Liver (tissue), 8 donors: ENCODE measurements at regions not wholly inside any gene's neighbourhood (a gene's known extent, or its start where the extent isn't known, plus 50 kb on each side); places are given as distances from the start of the nearest gene placed in this dataset.

Source experiments
- DNase-seq: peaks from one replicate; pipeline ENCODE4 v3.0.0-alpha.2; 2017; ENCODE audit warnings: low spot score
- H3K27ac ChIP-seq, 2 donors: one replicate each; pipeline ENCODE4 v1.7.0; 2013; ENCODE audit warnings: inconsistent platforms in 2 of 2, low read length in 2 of 2, control low read depth in 1 of 2, low read depth in 1 of 2, mild to moderate bottlenecking in 1 of 2
- H3K27me3 ChIP-seq, 4 donors: one replicate each; pipeline versions ENCODE4 v1.6.1 to v1.7.0; 2013; ENCODE audit warnings: low read length in 3 of 4, inconsistent platforms in 1 of 4, mild to moderate bottlenecking in 1 of 4, moderate library complexity in 1 of 4; ENCODE audit not compliant: control insufficient read depth in 4 of 4, insufficient read depth in 4 of 4
- H3K36me3 ChIP-seq, 4 donors: one replicate each; pipeline versions ENCODE4 v1.6.1 to v1.7.0; 2013; ENCODE audit warnings: low read length in 3 of 4, mild to moderate bottlenecking in 3 of 4, low read depth in 1 of 4, moderate library complexity in 1 of 4; ENCODE audit not compliant: control insufficient read depth in 4 of 4, insufficient read depth in 3 of 4
- H3K4me1 ChIP-seq, 4 donors: one replicate each; pipeline versions ENCODE4 v1.6.1 to v1.7.0; 2013; ENCODE audit warnings: low read length in 3 of 4, mild to moderate bottlenecking in 3 of 4, moderate library complexity in 1 of 4; ENCODE audit not compliant: control insufficient read depth in 4 of 4, insufficient read depth in 4 of 4
- H3K4me3 ChIP-seq, 3 donors: one replicate each; pipeline versions ENCODE4 v1.6.1 to v1.7.0; 2013; ENCODE audit warnings: low read length in 3 of 3, control low read depth in 1 of 3, low read depth in 1 of 3, mild to moderate bottlenecking in 1 of 3
- H3K9ac ChIP-seq, 2 donors: one replicate each; pipeline ENCODE4 v1.7.0; 2013; ENCODE audit warnings: low read length in 2 of 2, mild to moderate bottlenecking in 2 of 2, moderate library complexity in 2 of 2, control low read depth in 1 of 2, low read depth in 1 of 2
- H3K9me3 ChIP-seq, 4 donors: one replicate each; pipeline versions ENCODE4 v1.6.1 to v1.7.0; 2013; ENCODE audit warnings: low read length in 3 of 4; ENCODE audit not compliant: control insufficient read depth in 4 of 4
- EGR1 ChIP-seq, 2 donors: IDR thresholded peaks; 2 replicates each; pipeline ENCODE4 v1.6.1; 2016 to 2018; ENCODE audit warnings: antibody characterized with exemption in 2 of 2, low read depth in 2 of 2
- FOXA1 ChIP-seq: IDR thresholded peaks from 2 replicates; pipeline ENCODE4 v1.6.1; 2016; ENCODE audit warnings: antibody characterized with exemption
- FOXA2 ChIP-seq: IDR thresholded peaks from 2 replicates; pipeline ENCODE4 v1.6.1; 2016; ENCODE audit warnings: antibody characterized with exemption
- GABPA ChIP-seq, 2 donors: IDR thresholded peaks in 1 of 2; conservative IDR thresholded peaks in 1 of 2; 2 replicates each; pipeline ENCODE4 v1.6.1; 2016; ENCODE audit warnings: antibody characterized with exemption in 2 of 2, mild to moderate bottlenecking in 1 of 2, moderate library complexity in 1 of 2
- HNF4A ChIP-seq, 2 donors: conservative IDR thresholded peaks; 2 replicates each; pipeline ENCODE4 v1.6.1; 2016; ENCODE audit warnings: antibody characterized with exemption in 2 of 2, mild to moderate bottlenecking in 2 of 2
- HNF4G ChIP-seq: IDR thresholded peaks from 2 replicates; pipeline ENCODE4 v1.6.1; 2016; ENCODE audit warnings: antibody characterized with exemption
- JUND ChIP-seq, 2 donors: IDR thresholded peaks; 2 replicates each; pipeline ENCODE4 v1.6.1; 2016; ENCODE audit warnings: antibody characterized with exemption in 2 of 2
- NR2F2 ChIP-seq: IDR thresholded peaks from 2 replicates; pipeline ENCODE4 v1.6.1; 2016; ENCODE audit warnings: antibody characterized with exemption
- RAD21 ChIP-seq, 2 donors: IDR thresholded peaks; 2 replicates each; pipeline ENCODE4 v1.6.1; 2016; ENCODE audit warnings: antibody characterized with exemption in 2 of 2, mild to moderate bottlenecking in 2 of 2
- REST ChIP-seq: IDR thresholded peaks from 2 replicates; pipeline ENCODE4 v1.6.1; 2016; ENCODE audit warnings: antibody characterized with exemption, mild to moderate bottlenecking
- RXRA ChIP-seq, 2 donors: IDR thresholded peaks; 2 replicates each; pipeline ENCODE4 v1.6.1; 2017 to 2018; ENCODE audit warnings: antibody characterized with exemption in 2 of 2, mild to moderate bottlenecking in 1 of 2
- SP1 ChIP-seq: IDR thresholded peaks from 2 replicates; pipeline ENCODE4 v1.6.1; 2018; ENCODE audit warnings: antibody characterized with exemption, mild to moderate bottlenecking
- TAF1 ChIP-seq: conservative IDR thresholded peaks from 2 replicates; pipeline ENCODE4 v1.6.1; 2016; ENCODE audit warnings: antibody characterized with exemption, mild to moderate bottlenecking
- ZBTB33 ChIP-seq: IDR thresholded peaks from 2 replicates; pipeline ENCODE4 v1.6.1; 2016; ENCODE audit warnings: antibody characterized with exemption
- WGBS: extraction: QIAGEN DNeasy Blood & Tissue Kit; methylation state at CpG from one replicate; pipeline ENCODE4 v1.1.7; 2013; 5-methylcytosine and 5-hydroxymethylcytosine counted together
- TF ChIP-seq, protein P1 (sequence below): IDR thresholded peaks from 2 replicates; pipeline ENCODE4 v1.6.1; 2016; ENCODE audit warnings: antibody characterized with exemption
- TF ChIP-seq, protein P2 (sequence below): fragments of 150-350 bp; IDR thresholded peaks from 2 replicates; pipeline ENCODE4 v1.5.1; 2017; ENCODE audit warnings: improper control_type of control experiment, low read depth, low read length; ENCODE audit not compliant: missing input control
- donor health status: healthy.
- donor health status: healthy.
- donor health status: healthy.
- donor health status: healthy.
- donor health status: healthy.

DNA sequence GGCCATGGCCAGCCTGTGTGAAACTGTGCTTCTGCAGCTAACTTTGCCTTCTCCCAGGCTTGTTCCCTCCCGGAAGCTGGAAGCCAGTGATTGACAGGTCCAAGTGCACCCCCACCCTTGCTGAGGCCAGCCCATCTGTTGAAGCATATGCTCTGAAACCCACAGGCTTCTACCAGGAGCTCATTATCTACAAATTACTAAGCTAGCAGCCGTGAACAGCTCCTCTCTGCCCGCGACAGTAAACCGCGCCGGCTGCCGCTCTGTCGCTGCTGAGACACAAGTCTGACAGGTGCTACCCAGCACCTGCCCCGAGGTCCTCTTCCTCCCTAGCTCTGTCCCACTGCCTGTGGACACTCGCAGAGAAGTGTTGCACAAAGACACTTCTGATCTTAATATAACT, 490.9 kb downstream of the GADD45G start:
- Histone ChIP-seq H3K4me3 (no peak overlapping the region), H3K27me3 (no peaks in the 10 kb centered on the region), H3K9me3 (no peaks in the 10 kb centered on the region), H3K9ac (no peak overlapping the region), H3K36me3 (no peaks in the 10 kb centered on the region), H3K4me1 (peaks cover 0 to 3% (median 0%) of the 10 kb centered on the region in 4 donors), H3K27ac (no peak overlapping the region)
- TF ChIP-seq NR2F2 (no peak), ZBTB33 (no peak), SP1 (no peak), GABPA (IDR thresholded peaks at IDR 0.05 in 1 of 2, conservative IDR thresholded peaks at IDR 0.05 in 1 of 2) (no peak), RAD21 (IDR thresholded peaks at IDR 0.05) (no peak), REST (no peak), EGR1 (IDR thresholded peaks at IDR 0.05; ENCODE audit: low read depth in 2 of 2) (no peak), HNF4G (no peak), JUND (IDR thresholded peaks at IDR 0.05) (no peak), HNF4A (conservative IDR thresholded peaks at IDR 0.05) (no peak), TAF1 (no peak)
- TF ChIP-seq, protein P1, sequence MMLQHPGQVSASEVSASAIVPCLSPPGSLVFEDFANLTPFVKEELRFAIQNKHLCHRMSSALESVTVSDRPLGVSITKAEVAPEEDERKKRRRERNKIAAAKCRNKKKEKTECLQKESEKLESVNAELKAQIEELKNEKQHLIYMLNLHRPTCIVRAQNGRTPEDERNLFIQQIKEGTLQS, result no peak
- 74% methylated on average over 11 of the region's 11 CpGs for WGBS
- DNase-seq, result no peak

DNA sequence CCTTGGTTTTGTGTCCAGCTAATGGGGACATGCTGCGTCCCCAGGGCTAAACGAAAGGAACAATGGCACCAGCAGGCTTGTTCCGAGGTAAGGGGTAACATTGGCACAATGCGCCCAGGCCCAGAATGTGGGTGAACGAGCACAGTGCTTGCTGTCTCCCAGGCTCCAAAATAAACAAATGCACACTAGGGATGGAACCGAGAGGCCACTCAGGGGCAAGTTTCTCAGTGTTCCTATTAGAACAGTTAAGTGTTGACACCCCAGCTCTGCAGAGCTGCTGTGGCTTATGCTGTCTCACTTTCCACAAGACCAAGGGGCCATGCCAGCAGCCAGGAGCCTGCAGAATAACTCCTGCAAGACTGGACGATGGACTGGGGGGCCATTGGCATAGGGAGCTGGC, 492.4 kb downstream of the GADD45G start:
- H3K4me3 ChIP-seq, result no peak overlapping the region
- TF ChIP-seq, protein P1, result no peak
- TF ChIP-seq, protein P2, sequence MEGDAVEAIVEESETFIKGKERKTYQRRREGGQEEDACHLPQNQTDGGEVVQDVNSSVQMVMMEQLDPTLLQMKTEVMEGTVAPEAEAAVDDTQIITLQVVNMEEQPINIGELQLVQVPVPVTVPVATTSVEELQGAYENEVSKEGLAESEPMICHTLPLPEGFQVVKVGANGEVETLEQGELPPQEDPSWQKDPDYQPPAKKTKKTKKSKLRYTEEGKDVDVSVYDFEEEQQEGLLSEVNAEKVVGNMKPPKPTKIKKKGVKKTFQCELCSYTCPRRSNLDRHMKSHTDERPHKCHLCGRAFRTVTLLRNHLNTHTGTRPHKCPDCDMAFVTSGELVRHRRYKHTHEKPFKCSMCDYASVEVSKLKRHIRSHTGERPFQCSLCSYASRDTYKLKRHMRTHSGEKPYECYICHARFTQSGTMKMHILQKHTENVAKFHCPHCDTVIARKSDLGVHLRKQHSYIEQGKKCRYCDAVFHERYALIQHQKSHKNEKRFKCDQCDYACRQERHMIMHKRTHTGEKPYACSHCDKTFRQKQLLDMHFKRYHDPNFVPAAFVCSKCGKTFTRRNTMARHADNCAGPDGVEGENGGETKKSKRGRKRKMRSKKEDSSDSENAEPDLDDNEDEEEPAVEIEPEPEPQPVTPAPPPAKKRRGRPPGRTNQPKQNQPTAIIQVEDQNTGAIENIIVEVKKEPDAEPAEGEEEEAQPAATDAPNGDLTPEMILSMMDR, result no peak
- TF ChIP-seq GABPA (IDR thresholded peaks at IDR 0.05 in 1 of 2, conservative IDR thresholded peaks at IDR 0.05 in 1 of 2) (no peak), RXRA (IDR thresholded peaks at IDR 0.05) (no peak), REST (no peak), FOXA2 (no peak), HNF4A (conservative IDR thresholded peaks at IDR 0.05) (no peak), TAF1 (no peak), RAD21 (IDR thresholded peaks at IDR 0.05) (no peak), NR2F2 (no peak), EGR1 (IDR thresholded peaks at IDR 0.05; ENCODE audit: low read depth in 2 of 2) (no peak), ZBTB33 (no peak), FOXA1 (no peak)
- H3K27me3 ChIP-seq, result no peaks in the 10 kb centered on the region
- no peak for DNase-seq
- no peak overlapping the region for H3K9ac ChIP-seq
- WGBS, result 83% methylated on average over 7 of the region's 7 CpGs
- no peaks in the 10 kb centered on the region for H3K36me3 ChIP-seq
- no peak overlapping the region for H3K27ac ChIP-seq
- H3K9me3 ChIP-seq, result no peaks in the 10 kb centered on the region
- H3K4me1 ChIP-seq, result peaks cover 0 to 3% (median 1%) of the 10 kb centered on the region in 4 donors
